ENCODE measurements at regions not wholly inside any gene's neighbourhood (a gene's known extent, or its start where the extent isn't known, plus 50 kb on each side); places are given as distances from the start of the nearest gene placed in this dataset.

- H2AFZ ChIP-seq (ENCODE audit: low read length) = no peak overlapping the region
- no peak for DNase-seq
- H3K79me2 ChIP-seq (ENCODE audit: low read length) = no peaks in the 10 kb centered on the region
- H3K9me3 ChIP-seq (replicated peaks; ENCODE audit: insufficient read depth, low read length) = no peaks in the 10 kb centered on the region
- no peaks in the 10 kb centered on the region for H3K4me1 ChIP-seq (ENCODE audit: low read length)
- H4K20me1 ChIP-seq (ENCODE audit: insufficient read depth, low read length) = no peaks in the 10 kb centered on the region
- H3K4me2 ChIP-seq (ENCODE audit: low read depth, low read length) = no peak overlapping the region
- no peaks in the 10 kb centered on the region for H3K9me2 ChIP-seq (replicated peaks; ENCODE audit: insufficient read depth, low read length)
- H3K27ac ChIP-seq (ENCODE audit: low read length) = no peak overlapping the region
- no peaks in the 10 kb centered on the region for H3F3A ChIP-seq (ENCODE audit: insufficient read depth, low read length)
- H3K27me3 ChIP-seq (replicated peaks; ENCODE audit: insufficient read depth, low read length) = peaks cover 67% of the 10 kb centered on the region
- TF ChIP-seq, protein P1, sequence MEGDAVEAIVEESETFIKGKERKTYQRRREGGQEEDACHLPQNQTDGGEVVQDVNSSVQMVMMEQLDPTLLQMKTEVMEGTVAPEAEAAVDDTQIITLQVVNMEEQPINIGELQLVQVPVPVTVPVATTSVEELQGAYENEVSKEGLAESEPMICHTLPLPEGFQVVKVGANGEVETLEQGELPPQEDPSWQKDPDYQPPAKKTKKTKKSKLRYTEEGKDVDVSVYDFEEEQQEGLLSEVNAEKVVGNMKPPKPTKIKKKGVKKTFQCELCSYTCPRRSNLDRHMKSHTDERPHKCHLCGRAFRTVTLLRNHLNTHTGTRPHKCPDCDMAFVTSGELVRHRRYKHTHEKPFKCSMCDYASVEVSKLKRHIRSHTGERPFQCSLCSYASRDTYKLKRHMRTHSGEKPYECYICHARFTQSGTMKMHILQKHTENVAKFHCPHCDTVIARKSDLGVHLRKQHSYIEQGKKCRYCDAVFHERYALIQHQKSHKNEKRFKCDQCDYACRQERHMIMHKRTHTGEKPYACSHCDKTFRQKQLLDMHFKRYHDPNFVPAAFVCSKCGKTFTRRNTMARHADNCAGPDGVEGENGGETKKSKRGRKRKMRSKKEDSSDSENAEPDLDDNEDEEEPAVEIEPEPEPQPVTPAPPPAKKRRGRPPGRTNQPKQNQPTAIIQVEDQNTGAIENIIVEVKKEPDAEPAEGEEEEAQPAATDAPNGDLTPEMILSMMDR (IDR thresholded peaks at IDR 0.05; ENCODE audit: low read length) = no peak
- TF ChIP-seq EZH2phosphoT487 (IDR thresholded peaks at IDR 0.05; ENCODE audit: low read length) = no peak
- no peak for TF ChIP-seq EZH2 (optimal IDR thresholded peaks at IDR 0.05; ENCODE audit: low read depth, low read length)
- no peak overlapping the region for H3K9ac ChIP-seq (ENCODE audit: low read length)
- H3K36me3 ChIP-seq (replicated peaks; ENCODE audit: insufficient read depth, low read length) = no peaks in the 10 kb centered on the region
- H3K4me3 ChIP-seq (ENCODE audit: low read length) = no peak overlapping the region
Observed at GRCh38 chr15:77695548-77695947, 62.8 kb upstream of the LINGO1 start.

DNA sequence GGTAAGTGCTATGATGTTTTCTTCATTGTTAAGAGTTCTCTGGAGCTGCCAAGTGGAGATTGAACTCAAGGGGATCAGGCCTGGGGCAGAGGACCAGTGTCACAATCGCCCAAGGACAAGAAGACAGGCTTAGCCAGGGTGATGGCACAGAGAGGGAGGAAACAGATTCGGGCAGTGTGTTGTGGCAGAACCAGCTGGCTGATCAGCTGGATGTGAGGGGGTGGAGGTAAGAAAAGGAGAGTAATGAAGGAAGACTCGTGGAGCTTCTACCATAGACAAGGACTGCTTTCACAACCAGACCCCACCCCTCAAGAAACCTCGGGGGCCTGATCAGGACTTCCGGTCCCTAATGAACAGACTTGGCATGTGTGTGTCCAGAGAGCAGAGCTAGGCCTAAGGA is 60.9 kb upstream of the LINGO1 start:
- Histone ChIP-seq H3K9me3 (replicated peaks; ENCODE audit: insufficient read depth, low read length) (no peaks in the 10 kb centered on the region), H4K20me1 (ENCODE audit: insufficient read depth, low read length) (no peaks in the 10 kb centered on the region), H3K4me3 (ENCODE audit: low read length) (no peak overlapping the region), H3K4me1 (ENCODE audit: low read length) (no peaks in the 10 kb centered on the region), H3K27me3 (replicated peaks; ENCODE audit: insufficient read depth, low read length) (peaks cover 87% of the 10 kb centered on the region), H3K4me2 (ENCODE audit: low read depth, low read length) (no peak overlapping the region), H3K36me3 (replicated peaks; ENCODE audit: insufficient read depth, low read length) (no peaks in the 10 kb centered on the region), H2AFZ (ENCODE audit: low read length) (no peak overlapping the region), H3F3A (ENCODE audit: insufficient read depth, low read length) (no peaks in the 10 kb centered on the region), H3K9me2 (replicated peaks; ENCODE audit: insufficient read depth, low read length) (no peaks in the 10 kb centered on the region), H3K9ac (ENCODE audit: low read length) (no peak overlapping the region), H3K79me2 (ENCODE audit: low read length) (no peaks in the 10 kb centered on the region), H3K27ac (ENCODE audit: low read length) (no peak overlapping the region)
- DNase-seq = no peak
- TF ChIP-seq EZH2 (optimal IDR thresholded peaks at IDR 0.05; ENCODE audit: low read depth, low read length) = no peak
- TF ChIP-seq, protein P1 (IDR thresholded peaks at IDR 0.05; ENCODE audit: low read length) = no peak
- TF ChIP-seq EZH2phosphoT487 (IDR thresholded peaks at IDR 0.05; ENCODE audit: low read length) = no peak

- Histone ChIP-seq H3K36me3 (replicated peaks; ENCODE audit: insufficient read depth, low read length) (no peaks in the 10 kb centered on the region), H3K27me3 (replicated peaks; ENCODE audit: insufficient read depth, low read length) (peaks cover 93% of the 10 kb centered on the region), H3K9me3 (replicated peaks; ENCODE audit: insufficient read depth, low read length) (no peaks in the 10 kb centered on the region), H3K27ac (ENCODE audit: low read length) (no peak overlapping the region), H3F3A (ENCODE audit: insufficient read depth, low read length) (no peaks in the 10 kb centered on the region), H3K4me1 (ENCODE audit: low read length) (no peaks in the 10 kb centered on the region), H3K9ac (ENCODE audit: low read length) (no peak overlapping the region), H3K9me2 (replicated peaks; ENCODE audit: insufficient read depth, low read length) (no peaks in the 10 kb centered on the region), H3K4me3 (ENCODE audit: low read length) (no peak overlapping the region), H3K4me2 (ENCODE audit: low read depth, low read length) (no peak overlapping the region), H4K20me1 (ENCODE audit: insufficient read depth, low read length) (no peaks in the 10 kb centered on the region), H3K79me2 (ENCODE audit: low read length) (no peaks in the 10 kb centered on the region), H2AFZ (ENCODE audit: low read length) (no peak overlapping the region)
- DNase-seq = no peak
- TF ChIP-seq, protein P1 (IDR thresholded peaks at IDR 0.05; ENCODE audit: low read length) = no peak
- TF ChIP-seq EZH2phosphoT487 (IDR thresholded peaks at IDR 0.05; ENCODE audit: low read length) = no peak
- TF ChIP-seq EZH2 (optimal IDR thresholded peaks at IDR 0.05; ENCODE audit: low read depth, low read length) = no peak
Observed at GRCh38 chr15:77692614-77693013, 59.9 kb upstream of the LINGO1 start.

Data from MM.1S (cell line).